Astrocyte (in vitro differentiated cells and primary cell): ENCODE measurements at regions not wholly inside any gene's neighbourhood (a gene's known extent, or its start where the extent isn't known, plus 50 kb on each side); places are given as distances from the start of the nearest gene placed in this dataset.

Experiments
- DNase-seq: peaks from one replicate; pipeline ENCODE4 v3.0.0-alpha.2; 2010; ENCODE audit warnings: low read depth
- FAIRE-seq: peaks from 2 replicates; lab custom pipeline; 2011; peaks lifted over from hg19 to GRCh38; lab: Jason Lieb, UNC
- H2AFZ ChIP-seq: 2 replicates; pipeline ENCODE4 v1.6.0; 2012; ENCODE audit warnings: low read depth, low read length, inconsistent platforms
- H3K27ac ChIP-seq: 2 replicates; pipeline ENCODE4 v1.5.1; 2011; ENCODE audit warnings: low read depth, low read length, inconsistent platforms
- H3K27me3 ChIP-seq: 2 replicates; pipeline ENCODE4 v1.6.0; 2011; ENCODE audit warnings: low read length, inconsistent platforms; ENCODE audit not compliant: insufficient read depth
- H3K36me3 ChIP-seq: 2 replicates; pipeline ENCODE4 v1.5.1; 2011; ENCODE audit warnings: low read length, inconsistent platforms; ENCODE audit not compliant: insufficient read depth
- H3K4me1 ChIP-seq: 2 replicates; pipeline ENCODE4 v1.5.1; 2011; ENCODE audit warnings: low read length, inconsistent platforms; ENCODE audit not compliant: insufficient read depth
- H3K4me2 ChIP-seq: 2 replicates; pipeline ENCODE4 v1.6.0; 2012; ENCODE audit warnings: low read length, inconsistent platforms
- H3K4me3 ChIP-seq: 2 replicates; pipeline ENCODE4 v1.5.1; 2011; ENCODE audit warnings: low read depth, mild to moderate bottlenecking, low read length, inconsistent platforms; ENCODE audit not compliant: insufficient read depth
- H3K79me2 ChIP-seq: 2 replicates; pipeline ENCODE4 v1.6.0; 2012; ENCODE audit warnings: mild to moderate bottlenecking, low read length, inconsistent platforms; ENCODE audit not compliant: insufficient read depth
- H3K9ac ChIP-seq: 2 replicates; pipeline ENCODE4 v1.6.0; 2012; ENCODE audit warnings: mild to moderate bottlenecking, low read length, inconsistent platforms
- H3K9me3 ChIP-seq: 2 replicates; pipeline ENCODE4 v1.5.1; 2012; ENCODE audit warnings: low read depth, mild to moderate bottlenecking, low read length, inconsistent platforms; ENCODE audit not compliant: insufficient read depth
- H4K20me1 ChIP-seq: 2 replicates; pipeline ENCODE4 v1.6.0; 2012; ENCODE audit warnings: low read length, inconsistent platforms; ENCODE audit not compliant: insufficient read depth
- H3K27ac Mint-ChIP-seq: one replicate; pipeline ENCODE4 v1.8.0; 2021; ENCODE audit warnings: mild to moderate bottlenecking, mixed read lengths; ENCODE audit not compliant: unreplicated experiment
- H3K27me3 Mint-ChIP-seq: one replicate; pipeline ENCODE4 v1.8.0; 2021; ENCODE audit warnings: low read depth, mixed read lengths; ENCODE audit not compliant: unreplicated experiment
- H3K36me3 Mint-ChIP-seq: one replicate; pipeline ENCODE4 v1.8.0; 2021; ENCODE audit warnings: low read depth, mixed read lengths; ENCODE audit not compliant: unreplicated experiment
- H3K4me1 Mint-ChIP-seq: one replicate; pipeline ENCODE4 v1.8.0; 2021; ENCODE audit warnings: low read depth, mixed read lengths; ENCODE audit not compliant: unreplicated experiment
- H3K4me3 Mint-ChIP-seq: one replicate; pipeline ENCODE4 v1.8.0; 2021; ENCODE audit warnings: mild to moderate bottlenecking, moderate library complexity, mixed read lengths; ENCODE audit not compliant: unreplicated experiment
- H3K9me3 Mint-ChIP-seq: one replicate; pipeline ENCODE4 v1.8.0; 2021; ENCODE audit warnings: mild to moderate bottlenecking, mixed read lengths; ENCODE audit not compliant: unreplicated experiment
- CTCF ChIP-seq: IDR thresholded peaks from 2 replicates; pipeline ENCODE4 v1.5.1; 2011; ENCODE audit warnings: low read depth, mild to moderate bottlenecking, inconsistent platforms, low read length, moderate library complexity; ENCODE audit not compliant: insufficient read depth
- EZH2 ChIP-seq: IDR thresholded peaks from 2 replicates; pipeline ENCODE4 v1.6.1; 2012; ENCODE audit warnings: mild to moderate bottlenecking, low read length, inconsistent platforms; ENCODE audit not compliant: insufficient read depth

GRCh38 chr3:13248640-13249039, 171.5 kb downstream of the NUP210 start:
- Histone ChIP-seq H4K20me1 (no peaks in the 10 kb centered on the region), H3K27ac (no peak overlapping the region), H3K4me3 (no peak overlapping the region), H3K9ac (no peak overlapping the region), H3K36me3 (no peaks in the 10 kb centered on the region), H2AFZ (no peak overlapping the region), H3K4me2 (no peak overlapping the region), H3K4me1 (no peaks in the 10 kb centered on the region), H3K27me3 (no peaks in the 10 kb centered on the region), H3K9me3 (no peaks in the 10 kb centered on the region), H3K79me2 (no peaks in the 10 kb centered on the region)
- DNase-seq = no peak
- H3K4me1 Mint-ChIP-seq = no peaks in the 10 kb centered on the region
- no peak overlapping the region for H3K27ac Mint-ChIP-seq
- peaks cover 27% of the 10 kb centered on the region for H3K27me3 Mint-ChIP-seq
- H3K9me3 Mint-ChIP-seq = no peaks in the 10 kb centered on the region
- no peak for TF ChIP-seq EZH2
- TF ChIP-seq CTCF = no peak
- H3K4me3 Mint-ChIP-seq = no peak overlapping the region
- H3K36me3 Mint-ChIP-seq = no peaks in the 10 kb centered on the region
- FAIRE-seq = no peak

- peaks cover 3% of the 10 kb centered on the region for H3K27me3 ChIP-seq
- no peak overlapping the region for H3K27ac Mint-ChIP-seq
- no peak overlapping the region for H2AFZ ChIP-seq
- no peaks in the 10 kb centered on the region for H3K36me3 ChIP-seq
- no peak for TF ChIP-seq CTCF
- TF ChIP-seq EZH2 = no peak
- no peak overlapping the region for H3K4me3 Mint-ChIP-seq
- no peaks in the 10 kb centered on the region for H3K9me3 ChIP-seq
- H4K20me1 ChIP-seq = no peaks in the 10 kb centered on the region
- no peak overlapping the region for H3K4me3 ChIP-seq
- H3K4me1 ChIP-seq = no peaks in the 10 kb centered on the region
- peaks cover under 1% of the 10 kb centered on the region for H3K36me3 Mint-ChIP-seq
- no peaks in the 10 kb centered on the region for H3K4me1 Mint-ChIP-seq
- H3K27me3 Mint-ChIP-seq = peaks cover 37% of the 10 kb centered on the region
- no peak overlapping the region for H3K9ac ChIP-seq
- no peak overlapping the region for H3K4me2 ChIP-seq
- FAIRE-seq = no peak
- DNase-seq = no peak
- H3K9me3 Mint-ChIP-seq = no peaks in the 10 kb centered on the region
- H3K79me2 ChIP-seq = no peaks in the 10 kb centered on the region
- H3K27ac ChIP-seq = no peak overlapping the region
These were observed 172.4 kb upstream of the IQSEC1 start for GRCh38 chr3:13245615-13245978.

- FAIRE-seq = no peak
- peaks cover 38% of the 10 kb centered on the region for H3K27me3 Mint-ChIP-seq
- H3K36me3 Mint-ChIP-seq = peaks cover 1% of the 10 kb centered on the region
These were observed 170.4 kb upstream of the IQSEC1 start for GRCh38 chr3:13243586-13243985.

More at GRCh38 chr3:13243586-13243985, 170.4 kb upstream of the IQSEC1 start:
- Histone ChIP-seq H2AFZ (no peak overlapping the region), H3K4me2 (no peak overlapping the region), H3K27me3 (peaks cover 3% of the 10 kb centered on the region), H4K20me1 (no peaks in the 10 kb centered on the region), H3K9me3 (no peaks in the 10 kb centered on the region), H3K9ac (no peak overlapping the region), H3K27ac (no peak overlapping the region), H3K36me3 (no peaks in the 10 kb centered on the region), H3K4me3 (no peak overlapping the region), H3K79me2 (no peaks in the 10 kb centered on the region), H3K4me1 (no peaks in the 10 kb centered on the region)
- H3K9me3 Mint-ChIP-seq = no peaks in the 10 kb centered on the region
- DNase-seq = no peak
- H3K4me1 Mint-ChIP-seq = no peaks in the 10 kb centered on the region
- no peak overlapping the region for H3K27ac Mint-ChIP-seq
- H3K4me3 Mint-ChIP-seq = no peak overlapping the region
- no peak for TF ChIP-seq EZH2
- TF ChIP-seq CTCF = no peak
